Neural progenitor cell (in vitro differentiated cells): ENCODE measurements at regions not wholly inside any gene's neighbourhood (a gene's known extent, or its start where the extent isn't known, plus 50 kb on each side); places are given as distances from the start of the nearest gene placed in this dataset.

Experiments
- DNase-seq: peaks from one replicate; pipeline ENCODE4 v3.0.0-alpha.2; 2016; ENCODE audit warnings: low spot score
- H2AFZ ChIP-seq: fragments of 200-600 bp; sonication (generic); replicated peaks from 2 replicates; pipeline ENCODE4 v1.6.1; 2016; ENCODE audit warnings: antibody characterized with exemption
- H3F3A ChIP-seq: fragments of 200-600 bp; sonication (generic); 2 replicates; pipeline ENCODE4 v1.6.1; 2016; ENCODE audit warnings: antibody characterized with exemption, low read depth
- H3K27ac ChIP-seq: fragments of 200-600 bp; sonication (generic); 2 replicates; pipeline ENCODE4 v1.5.1; 2016; ENCODE audit warnings: mild to moderate bottlenecking
- H3K27me3 ChIP-seq: fragments of 200-600 bp; sonication (generic); 2 replicates; pipeline ENCODE4 v1.6.1; 2016; ENCODE audit warnings: mild to moderate bottlenecking, moderate library complexity
- H3K36me3 ChIP-seq: fragments of 200-600 bp; sonication (generic); 2 replicates; pipeline ENCODE4 v1.5.1; 2016
- H3K4me1 ChIP-seq: fragments of 200-600 bp; sonication (generic); 2 replicates; pipeline ENCODE4 v1.6.1; 2016; ENCODE audit warnings: mixed run types
- H3K4me2 ChIP-seq: fragments of 200-600 bp; sonication (generic); 2 replicates; pipeline ENCODE4 v1.6.1; 2016
- H3K4me3 ChIP-seq: fragments of 200-600 bp; sonication (generic); 2 replicates; pipeline ENCODE4 v1.5.1; 2016
- H3K79me2 ChIP-seq: fragments of 200-600 bp; sonication (generic); 2 replicates; pipeline ENCODE4 v1.6.1; 2016; ENCODE audit warnings: low read depth
- H3K9ac ChIP-seq: fragments of 200-600 bp; sonication (generic); 2 replicates; pipeline ENCODE4 v1.6.1; 2016
- H3K9me3 ChIP-seq: fragments of 200-600 bp; sonication (generic); 2 replicates; pipeline ENCODE4 v1.5.1; 2016; ENCODE audit warnings: low read depth
- H4K20me1 ChIP-seq: fragments of 200-600 bp; sonication (generic); 2 replicates; pipeline ENCODE4 v1.6.1; 2016; ENCODE audit warnings: low read depth
- H3K27ac Mint-ChIP-seq: 3 replicates; pipeline ENCODE4 v1.8.0; 2021; ENCODE audit warnings: mixed read lengths
- H3K27me3 Mint-ChIP-seq: 2 replicates; pipeline ENCODE4 v1.8.0; 2022; ENCODE audit warnings: low read depth, mild to moderate bottlenecking, inconsistent platforms, moderate library complexity, mixed read lengths; ENCODE audit not compliant: insufficient read depth
- H3K36me3 Mint-ChIP-seq: 3 replicates; pipeline ENCODE4 v1.8.0; 2021; ENCODE audit warnings: mixed read lengths
- H3K4me1 Mint-ChIP-seq: 3 replicates; pipeline ENCODE4 v1.8.0; 2021; ENCODE audit warnings: mixed read lengths
- H3K4me3 Mint-ChIP-seq: 3 replicates; pipeline ENCODE4 v1.8.0; 2021; ENCODE audit warnings: mild to moderate bottlenecking, moderate library complexity, mixed read lengths
- H3K9me3 Mint-ChIP-seq: 3 replicates; pipeline ENCODE4 v1.8.0; 2020; ENCODE audit warnings: mixed read lengths
- EZH2 ChIP-seq: fragments of 200-600 bp; sonication (generic); IDR thresholded peaks from 2 replicates; pipeline ENCODE4 v1.6.1; 2017; ENCODE audit warnings: antibody characterized with exemption, mild to moderate bottlenecking, moderate library complexity
- EZH2phosphoT487 ChIP-seq: fragments of 200-600 bp; sonication (generic); IDR thresholded peaks from 2 replicates; pipeline ENCODE4 v1.6.1; 2017; ENCODE audit warnings: antibody characterized with exemption
- TF ChIP-seq, protein P1 (sequence below): fragments of 200-600 bp; sonication (generic); IDR thresholded peaks from 2 replicates; pipeline ENCODE4 v1.5.1; 2017; ENCODE audit warnings: antibody characterized with exemption, mild to moderate bottlenecking

DNA sequence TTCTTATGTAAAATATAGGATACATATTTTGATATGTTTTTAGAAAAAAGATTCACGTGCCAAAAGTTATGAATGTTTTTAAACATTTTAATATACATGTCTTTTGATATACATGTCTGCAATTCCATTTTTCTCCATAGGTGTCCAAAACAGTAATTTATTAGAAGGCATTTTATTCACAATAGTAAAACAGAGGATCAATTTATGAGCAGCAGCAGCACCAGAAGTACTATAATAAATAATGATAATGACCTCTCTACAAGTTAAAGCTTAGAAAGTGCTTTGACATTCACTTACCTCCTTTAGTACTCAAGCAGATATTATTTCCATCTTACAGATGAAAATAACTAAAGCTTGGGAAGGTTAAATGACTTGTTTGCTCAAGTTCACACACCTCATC is 96.7 kb upstream of the DBX1 start:
- Histone ChIP-seq H3K27me3 (no peaks in the 10 kb centered on the region), H2AFZ (no peak overlapping the region), H3K4me2 (no peak overlapping the region), H3K27ac (no peak overlapping the region), H3K79me2 (no peaks in the 10 kb centered on the region), H3K4me1 (peaks cover 16% of the 10 kb centered on the region), H3K4me3 (no peak overlapping the region), H3K9me3 (no peaks in the 10 kb centered on the region), H3K9ac (no peak overlapping the region), H3K36me3 (no peaks in the 10 kb centered on the region), H3F3A (peaks cover 10% of the 10 kb centered on the region), H4K20me1 (no peaks in the 10 kb centered on the region)
- Mint-ChIP-seq H3K27me3 (peaks cover 31% of the 10 kb centered on the region), H3K4me3 (no peak overlapping the region), H3K4me1 (peaks cover 33% of the 10 kb centered on the region), H3K9me3 (peaks cover 10% of the 10 kb centered on the region), H3K27ac (no peak overlapping the region), H3K36me3 (no peaks in the 10 kb centered on the region)
- no peak for DNase-seq
- TF ChIP-seq, protein P1, sequence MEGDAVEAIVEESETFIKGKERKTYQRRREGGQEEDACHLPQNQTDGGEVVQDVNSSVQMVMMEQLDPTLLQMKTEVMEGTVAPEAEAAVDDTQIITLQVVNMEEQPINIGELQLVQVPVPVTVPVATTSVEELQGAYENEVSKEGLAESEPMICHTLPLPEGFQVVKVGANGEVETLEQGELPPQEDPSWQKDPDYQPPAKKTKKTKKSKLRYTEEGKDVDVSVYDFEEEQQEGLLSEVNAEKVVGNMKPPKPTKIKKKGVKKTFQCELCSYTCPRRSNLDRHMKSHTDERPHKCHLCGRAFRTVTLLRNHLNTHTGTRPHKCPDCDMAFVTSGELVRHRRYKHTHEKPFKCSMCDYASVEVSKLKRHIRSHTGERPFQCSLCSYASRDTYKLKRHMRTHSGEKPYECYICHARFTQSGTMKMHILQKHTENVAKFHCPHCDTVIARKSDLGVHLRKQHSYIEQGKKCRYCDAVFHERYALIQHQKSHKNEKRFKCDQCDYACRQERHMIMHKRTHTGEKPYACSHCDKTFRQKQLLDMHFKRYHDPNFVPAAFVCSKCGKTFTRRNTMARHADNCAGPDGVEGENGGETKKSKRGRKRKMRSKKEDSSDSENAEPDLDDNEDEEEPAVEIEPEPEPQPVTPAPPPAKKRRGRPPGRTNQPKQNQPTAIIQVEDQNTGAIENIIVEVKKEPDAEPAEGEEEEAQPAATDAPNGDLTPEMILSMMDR = no peak
- no peak for TF ChIP-seq EZH2
- TF ChIP-seq EZH2phosphoT487 = no peak

DNA sequence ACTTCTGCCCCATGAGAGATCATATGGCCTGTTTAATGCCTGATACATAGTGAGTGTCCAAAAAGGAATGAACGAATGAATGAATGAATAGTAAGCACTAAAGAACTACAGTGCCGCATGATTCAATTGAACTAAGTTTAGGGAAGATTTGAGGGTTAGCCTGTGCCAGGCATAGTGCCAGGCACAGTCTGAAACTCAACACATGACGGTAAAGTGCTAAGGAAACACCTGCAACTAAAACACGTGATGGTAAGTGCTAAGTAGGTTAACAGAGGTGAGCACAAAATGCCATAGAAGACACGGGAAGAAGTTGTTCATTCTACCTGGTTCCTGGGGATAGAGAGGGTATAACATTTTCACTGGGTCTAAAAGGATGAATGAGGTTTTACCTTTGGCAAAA is 93.5 kb upstream of the DBX1 start:
- Histone ChIP-seq H3K9me3 (no peaks in the 10 kb centered on the region), H3K27ac (no peak overlapping the region), H3K4me2 (no peak overlapping the region), H3F3A (peaks cover 22% of the 10 kb centered on the region), H3K36me3 (no peaks in the 10 kb centered on the region), H3K4me3 (no peak overlapping the region), H4K20me1 (no peaks in the 10 kb centered on the region), H3K9ac (no peak overlapping the region), H2AFZ (no peak overlapping the region), H3K27me3 (no peaks in the 10 kb centered on the region), H3K79me2 (no peaks in the 10 kb centered on the region), H3K4me1 (peaks cover 38% of the 10 kb centered on the region)
- Mint-ChIP-seq H3K9me3 (peaks cover 2% of the 10 kb centered on the region), H3K4me1 (peaks cover 47% of the 10 kb centered on the region), H3K27me3 (peaks cover 24% of the 10 kb centered on the region), H3K27ac (peak overlapping the region; percentile 48), H3K36me3 (no peaks in the 10 kb centered on the region), H3K4me3 (no peak overlapping the region)
- DNase-seq = no peak
- TF ChIP-seq, protein P1 = no peak
- no peak for TF ChIP-seq EZH2phosphoT487
- TF ChIP-seq EZH2 = no peak

DNA sequence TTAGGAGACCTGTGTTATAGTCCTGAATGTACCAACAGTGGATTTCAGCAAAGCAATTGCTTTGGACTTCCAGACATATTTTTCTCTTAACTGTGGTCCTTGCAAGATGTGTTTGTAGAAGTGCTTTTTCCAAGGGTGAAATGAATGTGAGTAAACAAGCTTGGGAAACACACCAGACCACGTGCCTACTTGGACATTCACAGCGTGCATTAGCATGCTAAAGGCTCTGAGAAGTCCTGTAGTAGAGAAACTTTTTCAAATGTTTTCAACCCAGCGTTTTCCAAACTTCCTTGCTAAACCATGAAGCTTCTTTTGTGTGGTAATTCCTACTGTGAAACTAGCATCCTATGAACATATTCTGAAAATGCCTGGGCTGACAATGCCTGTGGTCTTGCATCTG is 91.2 kb upstream of the DBX1 start:
- peaks cover 25% of the 10 kb centered on the region for H3K27me3 Mint-ChIP-seq
- H3K4me2 ChIP-seq = no peak overlapping the region
- H3K27me3 ChIP-seq = no peaks in the 10 kb centered on the region
- no peaks in the 10 kb centered on the region for H3K9me3 ChIP-seq
- H3K27ac Mint-ChIP-seq = no peak overlapping the region
- H3K27ac ChIP-seq = no peak overlapping the region
- no peak overlapping the region for H3K4me3 Mint-ChIP-seq
- TF ChIP-seq EZH2 = no peak
- TF ChIP-seq EZH2phosphoT487 = no peak
- TF ChIP-seq, protein P1 = no peak
- H3K36me3 Mint-ChIP-seq = no peaks in the 10 kb centered on the region
- peaks cover 39% of the 10 kb centered on the region for H3F3A ChIP-seq
- H3K4me1 Mint-ChIP-seq = peaks cover 49% of the 10 kb centered on the region
- peaks cover 55% of the 10 kb centered on the region for H3K4me1 ChIP-seq
- no peak overlapping the region for H2AFZ ChIP-seq
- H4K20me1 ChIP-seq = no peaks in the 10 kb centered on the region
- no peaks in the 10 kb centered on the region for H3K36me3 ChIP-seq
- H3K9me3 Mint-ChIP-seq = peaks cover 2% of the 10 kb centered on the region
- no peak overlapping the region for H3K9ac ChIP-seq
- no peak for DNase-seq
- no peak overlapping the region for H3K4me3 ChIP-seq
- H3K79me2 ChIP-seq = no peaks in the 10 kb centered on the region
